ENCODE measurements at regions not wholly inside any gene's neighbourhood (a gene's known extent, or its start where the extent isn't known, plus 50 kb on each side); places are given as distances from the start of the nearest gene placed in this dataset.

- TF ChIP-seq YY2 (tag by site-specific recombination; IDR thresholded peaks at IDR 0.05) = no peak
- TF ChIP-seq HOXC10 (CRISPR knock-in tag; IDR thresholded peaks at IDR 0.05) = no peak
These were observed 144.1 kb downstream of the NOC3L start (continued) for GRCh38 chr10:94218493-94219183.

DNA sequence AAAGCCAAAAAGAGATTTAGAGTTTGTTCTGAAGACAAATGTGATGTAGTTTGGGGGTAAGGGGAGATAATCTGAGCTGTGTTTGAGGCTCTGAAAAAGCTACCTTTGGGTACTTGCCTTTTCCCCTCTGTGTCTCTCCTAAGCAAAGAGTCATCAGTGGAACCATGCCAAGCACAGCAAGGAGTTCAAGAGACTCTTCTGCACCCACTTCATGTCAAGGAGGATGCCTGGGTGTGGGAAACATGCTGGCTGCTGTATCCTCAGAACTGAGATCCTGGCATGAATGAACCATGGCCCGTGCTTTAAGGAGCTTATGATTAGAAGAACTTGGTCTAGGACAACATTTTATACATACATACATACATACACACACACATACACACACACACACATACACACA, 142.9 kb downstream of the NOC3L start:
- H3K4me1 ChIP-seq (ENCODE audit: control insufficient read depth, insufficient read depth, low read length) = no peaks in the 10 kb centered on the region
- no peak overlapping the region for H3K4me3 ChIP-seq (ENCODE audit: low read depth, low read length)
- POLR2A ChIA-PET = no interaction called here
- no peaks in the 10 kb centered on the region for H3K36me3 ChIP-seq (ENCODE audit: control insufficient read depth in 2 of 2, insufficient read depth in 1 of 2, low read length in 2 of 2)
- H3K27ac ChIP-seq (ENCODE audit: extremely low read depth, low read depth, low read length) = no peak overlapping the region
- CTCF ChIA-PET = no interaction called here
- no peak for TF ChIP-seq ZNF623 (tag by site-specific recombination; IDR thresholded peaks at IDR 0.05)
- TF ChIP-seq ZNF404 (tag by site-specific recombination; IDR thresholded peaks at IDR 0.05) = no peak
- TF ChIP-seq ELK4 (IDR thresholded peaks at IDR 0.05; ENCODE audit: borderline replicate concordance, low read depth, low read length) = no peak
- no peaks in the 10 kb centered on the region for H3K9me3 ChIP-seq (ENCODE audit: control insufficient read depth, insufficient read depth, low read depth, low read length)

DNA sequence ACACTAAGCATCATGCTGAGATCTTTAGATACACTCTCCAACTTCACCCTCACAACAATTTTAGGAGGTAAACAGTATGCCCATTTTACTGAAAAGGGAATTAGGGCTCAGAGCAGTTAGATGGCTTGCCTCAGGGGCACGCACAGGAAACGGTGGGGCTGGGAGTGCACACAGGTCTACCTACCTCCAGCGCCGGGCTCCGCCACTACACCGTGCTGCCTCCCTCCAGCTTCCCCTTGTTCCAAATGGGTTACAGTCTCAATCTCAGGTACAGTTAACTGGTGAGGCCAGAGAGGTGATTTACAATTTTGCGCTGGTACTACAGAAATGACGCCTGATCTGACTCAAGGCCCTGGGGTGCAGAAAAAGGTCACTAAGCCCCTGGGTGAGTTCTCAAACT, 142.0 kb downstream of the NOC3L start:
- Histone ChIP-seq H3K36me3 (ENCODE audit: control insufficient read depth in 2 of 2, insufficient read depth in 1 of 2, low read length in 2 of 2) (no peaks in the 10 kb centered on the region), H3K4me1 (ENCODE audit: control insufficient read depth, insufficient read depth, low read length) (no peaks in the 10 kb centered on the region), H3K27ac (ENCODE audit: extremely low read depth, low read depth, low read length) (no peak overlapping the region), H3K9me3 (ENCODE audit: control insufficient read depth, insufficient read depth, low read depth, low read length) (no peaks in the 10 kb centered on the region), H3K4me3 (ENCODE audit: low read depth, low read length) (no peak overlapping the region)
- CTCF ChIA-PET = no interaction called here
- POLR2A ChIA-PET = no interaction called here
- no peak for TF ChIP-seq BCL11B (tag by site-specific recombination; IDR thresholded peaks at IDR 0.05; ENCODE audit: low read depth)
- TF ChIP-seq, protein P1, sequence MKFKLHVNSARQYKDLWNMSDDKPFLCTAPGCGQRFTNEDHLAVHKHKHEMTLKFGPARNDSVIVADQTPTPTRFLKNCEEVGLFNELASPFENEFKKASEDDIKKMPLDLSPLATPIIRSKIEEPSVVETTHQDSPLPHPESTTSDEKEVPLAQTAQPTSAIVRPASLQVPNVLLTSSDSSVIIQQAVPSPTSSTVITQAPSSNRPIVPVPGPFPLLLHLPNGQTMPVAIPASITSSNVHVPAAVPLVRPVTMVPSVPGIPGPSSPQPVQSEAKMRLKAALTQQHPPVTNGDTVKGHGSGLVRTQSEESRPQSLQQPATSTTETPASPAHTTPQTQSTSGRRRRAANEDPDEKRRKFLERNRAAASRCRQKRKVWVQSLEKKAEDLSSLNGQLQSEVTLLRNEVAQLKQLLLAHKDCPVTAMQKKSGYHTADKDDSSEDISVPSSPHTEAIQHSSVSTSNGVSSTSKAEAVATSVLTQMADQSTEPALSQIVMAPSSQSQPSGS (tag by site-specific recombination; IDR thresholded peaks at IDR 0.05; ENCODE audit: low read depth) = no peak
- no peak for TF ChIP-seq ZBTB7A (tag by site-specific recombination; IDR thresholded peaks at IDR 0.05; ENCODE audit: low read depth)
- no peak for TF ChIP-seq ZNF138 (tag by site-specific recombination; IDR thresholded peaks at IDR 0.05; ENCODE audit: borderline replicate concordance)
- no peak for TF ChIP-seq ZNF341 (tag by site-specific recombination; IDR thresholded peaks at IDR 0.05; ENCODE audit: low read depth)
- TF ChIP-seq HIC1 (tag by site-specific recombination; IDR thresholded peaks at IDR 0.05) = no peak
- no peak for TF ChIP-seq ZNF391 (tag by site-specific recombination; IDR thresholded peaks at IDR 0.05; ENCODE audit: borderline replicate concordance, low read depth)
- TF ChIP-seq ZNF133 (tag by site-specific recombination; IDR thresholded peaks at IDR 0.05) = no peak
- TF ChIP-seq ZSCAN16 (tag by site-specific recombination; IDR thresholded peaks at IDR 0.05) = no peak
- no peak for TF ChIP-seq ZNF549 (tag by site-specific recombination; IDR thresholded peaks at IDR 0.05)
- TF ChIP-seq ZNF670 (tag by site-specific recombination; IDR thresholded peaks at IDR 0.05; ENCODE audit: low read depth) = no peak
- TF ChIP-seq ZNF510 (tag by site-specific recombination; IDR thresholded peaks at IDR 0.05; ENCODE audit: insufficient replicate concordance) = no peak
- no peak for TF ChIP-seq ZNF558 (tag by site-specific recombination; IDR thresholded peaks at IDR 0.05)
- TF ChIP-seq PRDM6 (tag by site-specific recombination; IDR thresholded peaks at IDR 0.05) = no peak
- no peak for TF ChIP-seq SP7 (tag by site-specific recombination; IDR thresholded peaks at IDR 0.05)
- no peak for TF ChIP-seq ZNF214 (tag by site-specific recombination; IDR thresholded peaks at IDR 0.05; ENCODE audit: borderline replicate concordance)
- TF ChIP-seq ZEB2 (tag by site-specific recombination; IDR thresholded peaks at IDR 0.05) = no peak
- no peak for TF ChIP-seq MEIS1 (CRISPR knock-in tag; IDR thresholded peaks at IDR 0.05; ENCODE audit: borderline replicate concordance)
- TF ChIP-seq, protein P2, sequence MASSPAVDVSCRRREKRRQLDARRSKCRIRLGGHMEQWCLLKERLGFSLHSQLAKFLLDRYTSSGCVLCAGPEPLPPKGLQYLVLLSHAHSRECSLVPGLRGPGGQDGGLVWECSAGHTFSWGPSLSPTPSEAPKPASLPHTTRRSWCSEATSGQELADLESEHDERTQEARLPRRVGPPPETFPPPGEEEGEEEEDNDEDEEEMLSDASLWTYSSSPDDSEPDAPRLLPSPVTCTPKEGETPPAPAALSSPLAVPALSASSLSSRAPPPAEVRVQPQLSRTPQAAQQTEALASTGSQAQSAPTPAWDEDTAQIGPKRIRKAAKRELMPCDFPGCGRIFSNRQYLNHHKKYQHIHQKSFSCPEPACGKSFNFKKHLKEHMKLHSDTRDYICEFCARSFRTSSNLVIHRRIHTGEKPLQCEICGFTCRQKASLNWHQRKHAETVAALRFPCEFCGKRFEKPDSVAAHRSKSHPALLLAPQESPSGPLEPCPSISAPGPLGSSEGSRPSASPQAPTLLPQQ (tag by site-specific recombination; IDR thresholded peaks at IDR 0.05) = no peak

Measured in HEK293 (cell line).